OCI-LY1 (cell line): ENCODE measurements at regions not wholly inside any gene's neighbourhood (a gene's known extent, or its start where the extent isn't known, plus 50 kb on each side); places are given as distances from the start of the nearest gene placed in this dataset.

Experiments used
- H2AFZ ChIP-seq: fragments of 200-600 bp; sonication (generic), shearing (Covaris generic); 2 replicates; pipeline ENCODE4 v1.6.0; 2014; ENCODE audit warnings: antibody characterized with exemption, mild to moderate bottlenecking, low read length
- H3F3A ChIP-seq: fragments of 200-600 bp; sonication (generic), shearing (Covaris generic); 2 replicates; pipeline ENCODE4 v1.6.0; 2014; ENCODE audit warnings: mild to moderate bottlenecking, antibody characterized with exemption, low read length, moderate library complexity; ENCODE audit not compliant: insufficient read depth
- H3K27ac ChIP-seq: fragments of 200-600 bp; sonication (generic); 2 replicates; pipeline ENCODE4 v1.5.1; 2014; ENCODE audit warnings: low read length, mixed run types, mild to moderate bottlenecking, low read depth; ENCODE audit not compliant: poor library complexity, severe bottlenecking
- H3K27me3 ChIP-seq: fragments of 200-600 bp; sonication (generic); 2 replicates; pipeline ENCODE4 v1.6.0; 2014; ENCODE audit warnings: antibody characterized with exemption, mild to moderate bottlenecking, low read length, moderate library complexity; ENCODE audit not compliant: insufficient read depth
- H3K36me3 ChIP-seq: fragments of 200-600 bp; sonication (generic); 2 replicates; pipeline ENCODE4 v1.6.1; 2014; ENCODE audit warnings: mild to moderate bottlenecking, antibody characterized with exemption, low read length, moderate library complexity, mixed read lengths; ENCODE audit not compliant: insufficient read depth
- H3K4me1 ChIP-seq: fragments of 200-600 bp; sonication (generic); 2 replicates; pipeline ENCODE4 v1.5.1; 2014; ENCODE audit warnings: mild to moderate bottlenecking, low read length, moderate library complexity; ENCODE audit not compliant: insufficient read depth, severe bottlenecking
- H3K4me2 ChIP-seq: fragments of 200-600 bp; sonication (generic), shearing (Covaris generic); 2 replicates; pipeline ENCODE4 v1.6.1; 2014; ENCODE audit warnings: low read length
- H3K4me3 ChIP-seq: fragments of 200-600 bp; sonication (generic); 2 replicates; pipeline ENCODE4 v1.5.1; 2014; ENCODE audit warnings: low read length, low read depth, mild to moderate bottlenecking, mixed read lengths; ENCODE audit not compliant: poor library complexity, severe bottlenecking
- H3K79me2 ChIP-seq: fragments of 200-600 bp; shearing (Covaris generic); 2 replicates; pipeline ENCODE4 v1.6.1; 2016; ENCODE audit warnings: mixed run types, low read length, mixed read lengths; ENCODE audit not compliant: insufficient read depth
- H3K9ac ChIP-seq: fragments of 200-600 bp; sonication (generic), shearing (Covaris generic); 2 replicates; pipeline ENCODE4 v1.6.1; 2014; ENCODE audit warnings: mild to moderate bottlenecking, low read length, mixed read lengths
- H3K9me2 ChIP-seq: fragments of 200-600 bp; sonication (generic), shearing (Covaris generic); 2 replicates; pipeline ENCODE4 v1.6.1; 2014; ENCODE audit warnings: low read depth, mild to moderate bottlenecking, low read length, mixed read lengths
- H3K9me3 ChIP-seq: fragments of 200-600 bp; shearing (Covaris generic); 2 replicates; pipeline ENCODE4 v1.6.1; 2014; ENCODE audit warnings: low read length, mixed read lengths
- H4K20me1 ChIP-seq: fragments of 200-600 bp; sonication (generic), shearing (Covaris generic); 2 replicates; pipeline ENCODE4 v1.6.0; 2016; ENCODE audit warnings: mild to moderate bottlenecking, low read length; ENCODE audit not compliant: insufficient read depth
- EZH2 ChIP-seq: fragments of 200-600 bp; sonication (generic), shearing (Covaris generic); IDR thresholded peaks from 2 replicates; pipeline ENCODE4 v1.8.0; 2017; ENCODE audit warnings: borderline replicate concordance, mixed run types, mild to moderate bottlenecking, antibody characterized with exemption, low read length, moderate library complexity, mixed read lengths
- TF ChIP-seq, protein P1 (sequence below): fragments of 200-600 bp; sonication (generic), shearing (Covaris generic); IDR thresholded peaks from 2 replicates; pipeline ENCODE4 v1.5.1; 2017; ENCODE audit warnings: mild to moderate bottlenecking, antibody characterized with exemption, low read length, moderate library complexity, mixed read lengths

DNA sequence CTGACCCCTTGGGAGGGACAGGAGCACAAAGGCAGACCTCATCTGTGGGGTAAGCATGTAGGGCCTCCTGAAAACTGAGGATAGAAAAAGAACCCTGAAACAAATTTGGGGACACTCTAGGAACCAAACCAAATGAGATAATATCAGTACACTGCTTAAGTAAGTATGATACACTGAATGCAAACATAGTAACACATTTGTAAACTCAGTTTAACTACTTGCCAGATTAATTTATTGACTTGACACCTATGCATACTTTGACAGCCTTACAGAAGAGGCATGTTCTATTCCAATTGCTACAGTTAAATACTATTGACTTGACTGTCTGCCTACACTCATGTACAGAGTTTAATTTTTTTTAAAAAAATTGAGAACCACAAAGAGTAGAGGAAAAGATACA lies 1070.8 kb upstream of the SEMA6A start:
- Histone ChIP-seq H3K4me1 (no peaks in the 10 kb centered on the region), H3K27ac (no peak overlapping the region), H4K20me1 (no peaks in the 10 kb centered on the region), H3F3A (no peaks in the 10 kb centered on the region), H3K4me3 (no peak overlapping the region), H3K27me3 (no peaks in the 10 kb centered on the region), H3K9me2 (no peaks in the 10 kb centered on the region), H3K79me2 (no peaks in the 10 kb centered on the region), H3K36me3 (no peaks in the 10 kb centered on the region), H2AFZ (no peak overlapping the region), H3K9ac (no peak overlapping the region), H3K9me3 (no peaks in the 10 kb centered on the region), H3K4me2 (no peak overlapping the region)
- TF ChIP-seq EZH2, result no peak
- TF ChIP-seq, protein P1, sequence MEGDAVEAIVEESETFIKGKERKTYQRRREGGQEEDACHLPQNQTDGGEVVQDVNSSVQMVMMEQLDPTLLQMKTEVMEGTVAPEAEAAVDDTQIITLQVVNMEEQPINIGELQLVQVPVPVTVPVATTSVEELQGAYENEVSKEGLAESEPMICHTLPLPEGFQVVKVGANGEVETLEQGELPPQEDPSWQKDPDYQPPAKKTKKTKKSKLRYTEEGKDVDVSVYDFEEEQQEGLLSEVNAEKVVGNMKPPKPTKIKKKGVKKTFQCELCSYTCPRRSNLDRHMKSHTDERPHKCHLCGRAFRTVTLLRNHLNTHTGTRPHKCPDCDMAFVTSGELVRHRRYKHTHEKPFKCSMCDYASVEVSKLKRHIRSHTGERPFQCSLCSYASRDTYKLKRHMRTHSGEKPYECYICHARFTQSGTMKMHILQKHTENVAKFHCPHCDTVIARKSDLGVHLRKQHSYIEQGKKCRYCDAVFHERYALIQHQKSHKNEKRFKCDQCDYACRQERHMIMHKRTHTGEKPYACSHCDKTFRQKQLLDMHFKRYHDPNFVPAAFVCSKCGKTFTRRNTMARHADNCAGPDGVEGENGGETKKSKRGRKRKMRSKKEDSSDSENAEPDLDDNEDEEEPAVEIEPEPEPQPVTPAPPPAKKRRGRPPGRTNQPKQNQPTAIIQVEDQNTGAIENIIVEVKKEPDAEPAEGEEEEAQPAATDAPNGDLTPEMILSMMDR, result no peak

DNA sequence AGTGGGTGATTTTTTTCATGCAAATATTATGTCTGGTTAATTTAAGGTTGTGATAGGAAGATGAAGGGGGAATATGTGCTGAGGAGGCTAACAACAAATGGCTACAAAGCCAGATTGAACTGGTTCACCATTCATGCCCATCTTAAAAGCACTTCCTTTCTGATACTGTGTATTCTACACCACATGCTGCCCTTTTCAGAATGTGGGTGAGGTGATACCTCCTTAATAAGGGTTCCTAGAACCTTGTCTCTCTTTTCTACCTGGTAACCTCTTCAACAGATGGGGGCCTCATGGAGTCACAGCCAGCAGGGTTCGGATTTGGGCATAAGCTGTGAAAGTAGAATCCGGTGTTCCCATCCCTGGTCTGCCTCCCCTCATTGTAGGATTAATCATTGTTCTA lies 1064.0 kb upstream of the SEMA6A start:
- no peaks in the 10 kb centered on the region for H3K9me3 ChIP-seq
- H3K9me2 ChIP-seq, result no peaks in the 10 kb centered on the region
- no peaks in the 10 kb centered on the region for H3K4me1 ChIP-seq
- no peaks in the 10 kb centered on the region for H3F3A ChIP-seq
- H3K4me2 ChIP-seq, result no peak overlapping the region
- H2AFZ ChIP-seq, result no peak overlapping the region
- H3K27ac ChIP-seq, result no peak overlapping the region
- no peaks in the 10 kb centered on the region for H3K79me2 ChIP-seq
- no peaks in the 10 kb centered on the region for H3K36me3 ChIP-seq
- H4K20me1 ChIP-seq, result no peaks in the 10 kb centered on the region
- TF ChIP-seq EZH2, result no peak
- TF ChIP-seq, protein P1, result no peak
- H3K27me3 ChIP-seq, result no peaks in the 10 kb centered on the region
- no peak overlapping the region for H3K4me3 ChIP-seq
- H3K9ac ChIP-seq, result no peak overlapping the region

DNA sequence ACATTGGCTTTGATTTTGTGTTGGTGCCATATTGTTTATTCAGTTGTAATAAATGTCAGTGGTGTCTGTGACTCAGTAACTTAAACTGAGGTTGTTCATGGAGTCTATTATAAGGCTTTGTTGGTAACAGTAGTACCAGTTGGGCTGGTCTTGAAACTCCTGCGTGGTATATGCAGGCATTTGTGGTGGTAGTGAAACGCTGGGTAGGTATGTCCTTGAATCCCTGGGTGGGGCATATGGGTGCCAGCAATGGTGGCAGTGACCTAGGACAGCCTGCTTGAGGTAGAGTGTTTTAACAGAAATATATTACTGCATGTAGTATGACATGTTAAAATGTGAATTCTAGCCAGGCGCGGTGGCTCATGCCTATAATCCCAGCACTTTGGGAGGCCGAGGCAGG lies 1058.5 kb upstream of the SEMA6A start:
- Histone ChIP-seq H3K9me3 (no peaks in the 10 kb centered on the region), H3K4me1 (no peaks in the 10 kb centered on the region), H3K36me3 (no peaks in the 10 kb centered on the region), H3K27ac (no peak overlapping the region), H3K4me3 (no peak overlapping the region), H3K27me3 (no peaks in the 10 kb centered on the region), H2AFZ (no peak overlapping the region), H3K9me2 (no peaks in the 10 kb centered on the region), H3K79me2 (no peaks in the 10 kb centered on the region), H3K9ac (no peak overlapping the region), H4K20me1 (no peaks in the 10 kb centered on the region), H3F3A (no peaks in the 10 kb centered on the region), H3K4me2 (no peak overlapping the region)
- TF ChIP-seq, protein P1, result no peak
